IMR-90 (cell line): ENCODE measurements at regions not wholly inside any gene's neighbourhood (a gene's known extent, or its start where the extent isn't known, plus 50 kb on each side); places are given as distances from the start of the nearest gene placed in this dataset.
A peak's percentile ranks its signal among the peaks of the same experiment; 100 is the strongest.

Experiments used
- ATAC-seq: fragments of 200-7000 bp; cut with Tn5 transposase; 2 replicates; pipeline ENCODE4 v1.9.1; 2020; ENCODE audit warnings: low read depth, mild to moderate bottlenecking, moderate library complexity
- BruUV-seq: library from RNA; stranded (reverse); fragments of 400-500 nt; replicated peaks from 2 replicates; lab custom pipeline; 2021; lab: Mats Ljungman, UMichigan
- CTCF ChIA-PET: fragments of 300-600 bp; formaldehyde crosslinking; extraction: SDS; loops from one replicate; lab custom pipeline; 2021; ENCODE audit warnings: antibody characterized with exemption; lab: Yijun Ruan, JAX
- POLR2A ChIA-PET: fragments of 300-600 bp; sonication (Branson Sonifier 250); formaldehyde crosslinking; loops from one replicate; lab custom pipeline; 2022; ENCODE audit warnings: antibody characterized with exemption; ENCODE audit not compliant: unreplicated experiment; lab: Charles Lee
- DNase-seq: peaks from one replicate; pipeline ENCODE4 v3.0.0; 2013
- H2AFZ ChIP-seq: replicated peaks from 2 replicates; pipeline ENCODE3; 2013; ENCODE audit warnings: low read length, mild to moderate bottlenecking; ENCODE audit not compliant: poor library complexity
- H2AK5ac ChIP-seq: 2 replicates; pipeline ENCODE4 v1.6.1; 2013; ENCODE audit warnings: low read depth, low read length, inconsistent platforms
- H2AK9ac ChIP-seq: replicated peaks from 2 replicates; pipeline ENCODE3; 2013; ENCODE audit warnings: mild to moderate bottlenecking, low read depth, low read length, moderate library complexity; ENCODE audit not compliant: poor library complexity
- H2BK120ac ChIP-seq: 2 replicates; pipeline ENCODE4 v1.6.1; 2013; ENCODE audit warnings: low read depth, low read length, inconsistent platforms
- H2BK15ac ChIP-seq: 3 replicates; pipeline ENCODE4 v1.6.1; 2013; ENCODE audit warnings: low read depth, low read length, inconsistent platforms
- H2BK20ac ChIP-seq: 2 replicates; pipeline ENCODE4 v1.6.1; 2013; ENCODE audit warnings: low read depth, mild to moderate bottlenecking, inconsistent platforms, low read length, moderate library complexity
- H2BK5ac ChIP-seq: 2 replicates; pipeline ENCODE4 v1.6.1; 2013; ENCODE audit warnings: mild to moderate bottlenecking, low read depth, low read length, inconsistent platforms; ENCODE audit not compliant: poor library complexity, severe bottlenecking
- H3K14ac ChIP-seq: replicated peaks from 2 replicates; pipeline ENCODE4 v1.6.1; 2013; ENCODE audit warnings: low read depth, low read length, inconsistent platforms
- H3K18ac ChIP-seq: 2 replicates; pipeline ENCODE4 v1.6.1; 2013; ENCODE audit warnings: low read depth, low read length, control low read depth
- H3K23ac ChIP-seq: 2 replicates; pipeline ENCODE4 v1.6.1; 2013; ENCODE audit warnings: low read depth, low read length, inconsistent platforms
- H3K27ac ChIP-seq: 2 replicates; pipeline ENCODE4 v1.5.1; 2013; ENCODE audit warnings: mild to moderate bottlenecking, control low read depth, low read length; ENCODE audit not compliant: insufficient read depth
- H3K27me3 ChIP-seq: 2 replicates; pipeline ENCODE4 v1.6.1; 2013; ENCODE audit warnings: low read length; ENCODE audit not compliant: control insufficient read depth, insufficient read depth
- H3K36me3 ChIP-seq: 2 replicates; pipeline ENCODE4 v1.6.1; 2013; ENCODE audit warnings: low read length, mixed read lengths; ENCODE audit not compliant: control insufficient read depth, insufficient read depth
- H3K4ac ChIP-seq: 2 replicates; pipeline ENCODE4 v1.6.1; 2013; ENCODE audit warnings: low read depth, low read length, inconsistent platforms
- H3K4me1 ChIP-seq: 2 replicates; pipeline ENCODE4 v1.6.1; 2013; ENCODE audit warnings: low read length, mixed read lengths; ENCODE audit not compliant: control insufficient read depth, insufficient read depth
- H3K4me2 ChIP-seq: 2 replicates; pipeline ENCODE4 v1.6.1; 2013; ENCODE audit warnings: low read depth, mild to moderate bottlenecking, control low read depth, low read length, moderate library complexity
- H3K4me3 ChIP-seq: 2 replicates; pipeline ENCODE4 v1.5.1; 2013; ENCODE audit warnings: low read depth, mild to moderate bottlenecking, control low read depth, low read length, moderate library complexity; ENCODE audit not compliant: insufficient read depth
- H3K56ac ChIP-seq: 2 replicates; pipeline ENCODE4 v1.6.1; 2013; ENCODE audit warnings: low read length, inconsistent platforms; ENCODE audit not compliant: insufficient read depth; ENCODE audit errors: extremely low read depth
- H3K79me1 ChIP-seq, 2 experiments: 2 replicates each; pipeline ENCODE4 v1.6.1; 2013; ENCODE audit warnings: low read length in 2 of 2, inconsistent platforms in 1 of 2, low read depth in 1 of 2
- H3K9ac ChIP-seq: 2 replicates; pipeline ENCODE4 v1.6.1; 2013; ENCODE audit warnings: low read depth, low read length, control low read depth
- H3K9me1 ChIP-seq: 2 replicates; pipeline ENCODE4 v1.6.1; 2013; ENCODE audit warnings: low read length, inconsistent platforms; ENCODE audit not compliant: insufficient read depth
- H3K9me3 ChIP-seq: 2 replicates; pipeline ENCODE4 v1.6.1; 2013; ENCODE audit warnings: low read length; ENCODE audit not compliant: control insufficient read depth, insufficient read depth
- H4K20me1 ChIP-seq: 2 replicates; pipeline ENCODE4 v1.6.1; 2013; ENCODE audit warnings: low read length, inconsistent platforms; ENCODE audit not compliant: insufficient read depth
- H4K5ac ChIP-seq: 2 replicates; pipeline ENCODE4 v1.6.1; 2013; ENCODE audit warnings: mild to moderate bottlenecking, low read depth, low read length, control low read depth
- H4K8ac ChIP-seq, 2 experiments: 2 replicates each; pipeline ENCODE4 v1.6.1; 2013; ENCODE audit warnings: low read depth in 2 of 2, low read length in 2 of 2, control low read depth in 1 of 2, inconsistent platforms in 1 of 2
- H4K91ac ChIP-seq: 2 replicates; pipeline ENCODE4 v1.6.1; 2013; ENCODE audit warnings: low read depth, low read length, inconsistent platforms; ENCODE audit not compliant: insufficient read depth
- BHLHE40 ChIP-seq: fragments of 150-350 bp; IDR thresholded peaks from 2 replicates; pipeline ENCODE4 v1.6.1; 2016; ENCODE audit warnings: mild to moderate bottlenecking, low read depth, low read length
- CHD1 ChIP-seq: IDR thresholded peaks from 2 replicates; pipeline ENCODE4 v1.6.1; 2012; ENCODE audit warnings: low read depth, low read length, improper control_type of control experiment
- CTCF ChIP-seq: conservative IDR thresholded peaks from 2 replicates; pipeline ENCODE4 v1.5.1; 2012; ENCODE audit warnings: mild to moderate bottlenecking, low read depth, low read length, improper control_type of control experiment
- ELK1 ChIP-seq: fragments of 150-350 bp; IDR thresholded peaks from 2 replicates; pipeline ENCODE4 v1.6.1; 2016; ENCODE audit warnings: low read depth, mild to moderate bottlenecking, low read length, moderate library complexity, borderline replicate concordance
- FOS ChIP-seq: fragments of 150-350 bp; IDR thresholded peaks from 2 replicates; pipeline ENCODE4 v1.6.1; 2016; ENCODE audit warnings: low read depth, low read length
- MAFK ChIP-seq: IDR thresholded peaks from 2 replicates; pipeline ENCODE4 v1.6.1; 2012; ENCODE audit warnings: low read depth, low read length, improper control_type of control experiment
- MAZ ChIP-seq: IDR thresholded peaks from 2 replicates; pipeline ENCODE4 v1.6.1; 2012; ENCODE audit warnings: low read depth, mild to moderate bottlenecking, low read length, improper control_type of control experiment, moderate library complexity, borderline replicate concordance
- MXI1 ChIP-seq: IDR thresholded peaks from 2 replicates; pipeline ENCODE4 v1.6.1; 2012; ENCODE audit warnings: low read depth, mild to moderate bottlenecking, low read length, moderate library complexity, borderline replicate concordance
- NFE2L2 ChIP-seq: fragments of 150-350 bp; IDR thresholded peaks from 2 replicates; pipeline ENCODE4 v1.6.1; 2016; ENCODE audit warnings: low read depth, mild to moderate bottlenecking, low read length
- POLR2A ChIP-seq: IDR thresholded peaks from 2 replicates; pipeline ENCODE4 v1.6.1; 2012; ENCODE audit warnings: mild to moderate bottlenecking, low read depth, low read length
- RAD21 ChIP-seq: IDR thresholded peaks from 2 replicates; pipeline ENCODE4 v1.6.1; 2012; ENCODE audit warnings: low read length, improper control_type of control experiment
- RCOR1 ChIP-seq: IDR thresholded peaks from 2 replicates; pipeline ENCODE4 v1.6.1; 2012; ENCODE audit warnings: mild to moderate bottlenecking, low read length, improper control_type of control experiment; ENCODE audit not compliant: insufficient replicate concordance
- RFX5 ChIP-seq: IDR thresholded peaks from 2 replicates; pipeline ENCODE4 v1.8.0; 2012; ENCODE audit warnings: low read depth, mild to moderate bottlenecking, low read length, moderate library complexity
- SMC3 ChIP-seq: fragments of 150-350 bp; IDR thresholded peaks from 2 replicates; pipeline ENCODE4 v1.6.1; 2016; ENCODE audit warnings: low read depth, mild to moderate bottlenecking, antibody characterized with exemption, low read length, moderate library complexity
- USF2 ChIP-seq: fragments of 150-350 bp; IDR thresholded peaks from 2 replicates; pipeline ENCODE4 v1.6.1; 2017; ENCODE audit warnings: mild to moderate bottlenecking, antibody characterized with exemption, low read length, low read depth
- WGBS, 2 experiments: methylation state at CpG; one replicate each; pipeline versions ENCODE4 v1.1.5 to v1.1.7; 2013; ENCODE audit warnings: missing lambda C conversion rate in 2 of 2; ENCODE audit not compliant: insufficient read length in 1 of 2; ENCODE audit errors: extremely low coverage in 2 of 2; 5-methylcytosine and 5-hydroxymethylcytosine counted together
- dilution Hi-C: fragments of 300-500 bp; cut with HindIII; formaldehyde crosslinking; loops from one replicate; pipeline ENCODE4 v1.14.3; 2018; ENCODE audit warnings: low sequenced_read_pairs; ENCODE audit not compliant: unreplicated experiment
- in situ Hi-C: fragments of 300-500 bp; cut with MboI; formaldehyde crosslinking; loops from 3 replicates; pipeline ENCODE4 v1.14.3; 2019; ENCODE audit warnings: low sequenced_read_pairs, inconsistent platforms, mixed read lengths
- intact Hi-C: fragments of 100-400 bp; cut with micrococcal nuclease; formaldehyde crosslinking; loops from 2 replicates; pipeline ENCODE4 v1.10.0; 2022

- no peaks in the 10 kb centered on the region for H3K9me3 ChIP-seq
- no peak overlapping the region for H3K9ac ChIP-seq
- TF ChIP-seq MAZ: no peak
- no peak for TF ChIP-seq NFE2L2
- no peak for TF ChIP-seq MAFK
- no peak for TF ChIP-seq MXI1
- TF ChIP-seq BHLHE40: no peak
- TF ChIP-seq RAD21: no peak
- TF ChIP-seq SMC3: no peak
- TF ChIP-seq ELK1: no peak
- no peak for TF ChIP-seq RFX5
- TF ChIP-seq CTCF: no peak
- TF ChIP-seq CHD1: no peak
- TF ChIP-seq FOS: no peak
- TF ChIP-seq POLR2A: no peak
- TF ChIP-seq USF2: no peak
- TF ChIP-seq RCOR1: no peak
- no peak overlapping the region for H2AFZ ChIP-seq
- H3K27me3 ChIP-seq: no peaks in the 10 kb centered on the region
- no peak overlapping the region for H3K4me3 ChIP-seq
- WGBS, 2 experiments: no CpG with 5 or more reads among the region's 2 CpGs
- no peaks in the 10 kb centered on the region for H4K20me1 ChIP-seq
- H4K5ac ChIP-seq: no peak overlapping the region
- H3K4me2 ChIP-seq: no peak overlapping the region
- intact Hi-C loops (no loop called here), dilution Hi-C loops (loop anchor here (25.0 kb wide), 1 partner anchor 362 kb away; no protein-coding TSS in a partner anchor), in situ Hi-C loops (no loop called here)
- ATAC-seq (no peak; the same call in 1 of the 2 replicates), DNase-seq (peak; percentile 49)
- H2AK5ac ChIP-seq: no peak overlapping the region
- H3K4me1 ChIP-seq: peaks cover 5% of the 10 kb centered on the region
- no peak overlapping the region; the same call in 1 of the 2 replicates for H2BK20ac ChIP-seq
- ChIA-PET POLR2A (interaction anchor here (0.6 kb wide), 1 partner anchor 74 kb away, joined by 3 read pairs; no protein-coding TSS in a partner anchor), CTCF (interaction anchor here (0.8 to 1.4 kb wide), 5 partner anchors 13 to 405 kb away, joined by 3 to 5 read pairs (median 3); no protein-coding TSS in a partner anchor)
- H3K79me1 ChIP-seq: no peaks in the 10 kb centered on the region
- H2AK9ac ChIP-seq: no peak overlapping the region
- H3K14ac ChIP-seq: no peak overlapping the region
- H2BK15ac ChIP-seq: no peak overlapping the region
- H3K27ac ChIP-seq: peak overlapping the region; percentile 50; the same call in 1 of the 2 replicates
- no peaks in the 10 kb centered on the region for H3K36me3 ChIP-seq
- H3K56ac ChIP-seq: no peak overlapping the region
- BruUV-seq: no TSS peak
- H3K23ac ChIP-seq: no peak overlapping the region
- no peak overlapping the region for H4K8ac ChIP-seq
- H2BK5ac ChIP-seq: no peak overlapping the region
- H3K4ac ChIP-seq: no peak overlapping the region
- H2BK120ac ChIP-seq: no peak overlapping the region
- no peak overlapping the region for H4K91ac ChIP-seq
- no peak overlapping the region for H3K18ac ChIP-seq
- H3K9me1 ChIP-seq: no peaks in the 10 kb centered on the region
These were observed 166.9 kb upstream of the DCN start for GRCh38 chr12:91349476-91349875.
